CD4-positive, alpha-beta T cell treated with Interleukin-12 subunit alpha and Interleukin-12 subunit beta, for 1 hour (primary cell): ENCODE measurements at regions not wholly inside any gene's neighbourhood (a gene's known extent, or its start where the extent isn't known, plus 50 kb on each side); places are given as distances from the start of the nearest gene placed in this dataset.

Experiments used
- DNase-seq: peaks from one replicate; pipeline ENCODE4 v3.0.0-alpha.2; 2020

DNA sequence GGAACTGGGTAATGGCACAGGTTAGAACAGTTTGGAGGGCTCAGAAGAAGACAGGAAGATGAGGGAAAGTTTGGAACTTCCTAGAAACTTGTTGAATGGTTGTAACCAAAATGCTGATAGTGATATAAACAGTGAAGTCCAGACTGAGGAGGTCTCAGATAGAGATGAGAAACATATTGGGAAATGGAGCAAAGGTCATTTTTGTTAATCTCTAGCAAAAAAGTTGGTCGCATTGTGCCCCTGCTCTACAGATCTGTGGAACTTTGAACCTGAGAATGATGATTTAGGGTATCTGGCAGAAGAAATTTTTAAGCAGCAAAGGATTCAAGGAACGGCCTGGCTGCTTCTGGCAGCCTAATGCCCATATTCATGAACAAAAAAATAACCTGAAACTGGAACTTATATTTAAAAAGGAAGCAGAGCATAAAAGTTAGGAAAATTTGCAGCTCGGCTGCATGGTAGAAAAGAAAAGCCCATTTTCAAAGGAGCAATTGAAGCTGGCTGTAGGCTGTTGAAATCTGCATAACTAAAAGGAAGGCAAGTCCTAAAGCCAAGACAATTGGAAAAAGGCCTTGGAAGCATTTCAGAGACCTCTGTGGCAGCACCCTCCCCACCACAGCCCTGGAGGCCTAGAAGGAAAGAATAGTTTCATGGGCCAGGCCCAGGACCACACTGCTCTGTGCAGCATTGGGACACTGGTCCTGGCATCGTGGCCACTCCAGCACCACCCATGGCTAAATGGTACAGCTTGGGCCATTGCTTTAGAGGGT is 182.6 kb upstream of the CD96 start:
- no peak for DNase-seq

DNA sequence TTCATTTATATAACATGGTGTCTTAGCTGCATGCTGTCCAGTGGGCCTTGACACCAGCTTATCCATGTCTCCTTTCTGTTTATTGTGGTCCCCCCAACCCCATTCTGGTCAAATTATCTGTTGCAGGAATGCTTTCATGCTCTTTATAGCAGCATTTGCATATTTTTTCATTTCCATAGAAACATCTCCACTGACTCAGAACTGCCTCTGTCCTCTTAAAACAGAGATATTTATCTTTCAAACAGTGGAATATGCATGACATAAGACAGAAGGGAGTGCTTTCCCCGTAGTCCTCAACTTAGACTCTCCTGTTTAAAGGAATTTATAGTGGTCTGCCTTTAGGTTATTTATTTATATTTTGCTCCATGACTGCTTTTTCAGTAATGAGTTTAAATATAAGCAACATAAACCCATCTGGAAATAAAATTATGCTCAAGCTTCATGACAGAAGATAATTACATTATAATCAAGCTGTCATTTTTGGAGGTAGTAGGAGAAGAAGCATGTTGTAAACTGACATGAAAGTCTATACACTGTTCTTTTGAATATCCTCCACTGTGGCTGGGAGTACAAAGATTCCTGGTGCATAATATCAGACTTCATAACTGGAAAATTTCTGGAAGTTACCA is 179.5 kb upstream of the CD96 start:
- DNase-seq, result no peak

DNA sequence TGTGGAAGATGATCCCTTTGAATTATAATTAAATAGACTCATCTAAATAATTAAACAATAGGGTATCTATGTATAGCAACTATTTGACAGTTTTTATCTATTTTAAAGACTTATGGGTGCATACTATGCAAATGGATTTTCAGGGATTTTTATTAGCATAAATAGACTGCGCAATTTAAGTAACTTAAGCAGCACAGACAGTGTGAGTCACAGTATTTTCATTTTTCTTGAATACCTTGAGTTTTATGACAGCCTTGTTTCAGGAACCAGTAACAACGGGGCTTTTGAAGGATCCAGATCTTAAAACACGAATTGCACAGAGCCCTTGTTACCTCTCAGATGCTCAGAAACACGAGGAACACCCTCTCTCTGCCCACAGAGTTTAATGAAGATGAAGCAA is 175.5 kb upstream of the CD96 start:
- no peak for DNase-seq

DNA sequence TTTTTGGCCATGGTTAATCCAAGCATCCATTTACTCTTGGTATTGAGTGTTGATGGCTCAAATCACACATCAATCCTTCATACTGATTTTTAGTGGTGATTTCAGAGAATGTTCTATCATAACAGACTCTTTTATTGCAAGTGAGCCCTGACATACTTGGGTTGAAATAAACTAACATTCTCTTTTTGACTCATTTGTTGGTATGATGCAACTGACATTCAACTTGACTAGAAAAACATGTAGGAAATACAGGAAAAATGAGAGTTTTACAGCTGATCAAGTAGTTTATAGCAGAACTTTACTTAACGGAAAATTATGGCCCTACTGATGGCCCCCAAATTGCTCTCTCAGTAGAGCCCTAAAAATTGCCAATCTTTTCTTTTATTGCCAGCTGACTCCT is 173.9 kb upstream of the CD96 start:
- DNase-seq, result no peak

DNA sequence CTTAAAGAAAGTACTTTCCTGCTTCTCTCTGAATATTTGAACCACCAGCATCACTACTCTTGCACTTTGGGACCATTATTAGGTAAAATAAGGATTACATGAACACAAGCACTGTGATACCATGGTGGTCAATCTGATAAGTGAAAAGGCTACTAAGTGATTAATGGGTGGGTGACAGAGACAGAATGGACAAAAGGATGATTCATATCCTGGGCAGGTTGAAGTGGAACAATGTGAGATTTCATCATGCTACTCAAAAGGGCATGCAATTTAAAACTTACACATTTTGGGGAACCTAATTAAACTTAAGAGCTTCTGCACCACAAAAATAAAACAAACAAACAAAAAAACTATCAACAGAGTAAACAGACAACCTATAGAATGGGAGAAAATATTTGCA is 172.0 kb upstream of the CD96 start:
- DNase-seq, result no peak

DNA sequence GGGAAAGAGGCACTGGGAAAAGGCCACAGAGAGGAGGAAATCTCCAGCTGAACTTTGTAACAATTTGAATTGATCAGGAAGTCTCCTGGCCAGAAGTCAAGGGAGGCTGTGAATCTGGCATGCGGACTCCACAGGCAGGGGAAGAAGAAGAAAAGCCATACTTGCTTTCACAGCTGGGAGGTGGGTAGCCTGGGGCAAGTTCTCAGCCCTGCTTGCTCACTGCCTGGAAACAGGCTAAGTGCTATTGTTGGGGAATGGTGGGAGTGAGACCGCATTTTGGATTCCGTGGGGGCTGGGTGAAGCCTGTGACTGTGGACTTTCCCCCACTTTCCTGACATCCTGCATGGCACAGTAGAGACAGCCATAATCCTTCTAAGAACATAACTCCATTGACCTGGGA is 168.8 kb upstream of the CD96 start:
- DNase-seq, result no peak

DNA sequence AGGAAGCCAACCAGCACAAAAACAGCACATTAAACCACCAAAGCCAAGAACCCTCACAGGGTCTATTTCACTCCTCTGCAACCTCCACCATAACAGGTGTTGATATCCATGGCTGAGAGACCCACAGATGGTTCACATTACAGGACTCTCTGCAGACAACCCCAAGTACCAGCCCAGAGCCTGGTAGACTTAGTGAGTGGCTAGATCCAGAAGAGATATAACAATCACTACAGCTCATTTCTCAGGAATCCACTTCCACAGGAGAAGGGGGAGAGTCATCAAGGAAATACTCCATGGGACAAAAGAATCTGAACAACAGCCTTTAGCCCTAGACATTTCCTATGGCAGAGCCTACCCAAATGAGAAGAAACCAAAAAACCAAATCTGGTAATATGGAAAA is 168.1 kb upstream of the CD96 start:
- no peak for DNase-seq

DNA sequence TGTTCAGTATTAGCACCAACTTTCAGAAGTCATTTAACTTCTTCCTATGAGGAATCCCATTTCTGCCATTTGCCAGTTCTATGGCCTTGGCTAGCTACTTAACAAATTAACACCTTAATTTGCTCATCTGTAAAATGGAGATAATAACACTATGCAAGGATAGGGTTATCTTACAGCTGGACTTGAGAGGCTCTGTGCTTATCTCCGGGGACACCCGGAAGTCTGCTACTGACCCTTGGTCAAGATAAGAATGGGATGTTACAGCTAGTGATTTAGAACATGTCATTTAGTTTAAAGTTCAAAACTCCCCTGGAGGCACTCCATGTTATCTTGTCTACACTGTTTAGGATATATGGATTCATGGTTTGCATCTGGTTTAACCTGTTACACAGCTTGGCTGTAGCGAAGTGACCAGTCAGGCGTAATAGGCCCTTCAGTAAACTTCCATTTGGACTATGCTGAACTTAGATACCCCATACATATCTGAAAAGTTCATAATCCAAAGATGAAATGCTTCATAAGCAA is 156.0 kb upstream of the CD96 start:
- no peak for DNase-seq

DNA sequence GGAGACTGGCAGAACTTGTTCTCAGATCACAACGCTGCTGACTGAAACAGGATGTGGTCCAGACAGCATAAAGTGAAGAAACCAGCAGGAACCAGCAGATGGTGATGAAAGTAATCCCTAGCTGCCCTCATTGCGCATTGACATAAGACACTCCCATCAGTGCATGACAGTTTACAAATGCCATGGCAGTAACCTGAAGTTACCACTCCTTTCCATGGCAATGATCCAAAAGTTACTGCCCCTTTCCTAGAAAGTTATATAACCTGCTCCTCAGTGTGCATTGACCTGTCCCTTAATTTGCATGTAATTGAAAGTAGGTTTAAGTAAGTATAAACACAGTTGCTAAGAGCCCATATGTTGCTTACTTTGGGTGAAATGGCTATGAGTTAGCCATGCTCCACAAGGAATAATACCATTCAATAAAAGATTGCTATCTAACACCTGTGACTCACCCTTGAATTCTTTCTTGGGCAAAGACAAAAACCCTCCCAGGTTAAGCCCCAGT is 149.1 kb upstream of the CD96 start:
- peak; percentile 65 for DNase-seq

DNA sequence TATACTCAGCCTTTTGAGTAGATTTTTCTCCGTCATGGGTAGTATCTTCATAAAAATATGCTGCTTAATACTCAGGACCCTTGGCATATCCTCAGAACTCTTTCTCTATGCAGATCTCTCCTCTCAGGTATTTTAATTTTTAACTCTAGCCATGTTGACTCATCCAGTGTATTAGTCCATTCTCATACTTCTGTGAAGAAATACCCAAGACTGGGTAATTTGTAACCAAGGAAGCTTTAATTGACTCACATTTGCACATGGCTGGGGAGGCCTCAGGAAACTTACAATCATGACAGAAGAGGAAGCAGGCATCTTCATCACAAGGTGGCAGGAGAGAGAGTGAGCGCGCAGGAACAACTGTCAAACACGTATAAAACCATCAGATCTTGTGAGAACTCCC is 129.3 kb upstream of the CD96 start:
- no peak for DNase-seq

DNA sequence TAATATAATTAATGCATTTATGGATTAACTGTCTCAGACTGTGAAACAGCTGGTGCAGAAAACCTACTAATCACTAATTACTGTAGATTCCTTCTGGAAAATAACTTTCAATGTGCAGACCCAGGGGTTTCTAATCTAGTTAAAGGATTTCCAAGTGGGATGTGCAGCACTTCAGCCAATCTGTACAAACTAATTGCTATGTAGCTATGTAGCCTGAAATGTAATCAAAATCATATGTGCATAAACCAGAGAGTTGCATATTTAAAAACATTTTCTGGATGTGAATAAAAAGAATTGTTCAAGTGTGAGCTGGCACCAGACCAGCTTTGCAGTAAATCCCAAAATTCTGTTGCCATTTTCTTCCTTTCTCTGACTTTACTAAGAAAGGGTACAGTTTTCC is 127.5 kb upstream of the CD96 start:
- no peak for DNase-seq

DNA sequence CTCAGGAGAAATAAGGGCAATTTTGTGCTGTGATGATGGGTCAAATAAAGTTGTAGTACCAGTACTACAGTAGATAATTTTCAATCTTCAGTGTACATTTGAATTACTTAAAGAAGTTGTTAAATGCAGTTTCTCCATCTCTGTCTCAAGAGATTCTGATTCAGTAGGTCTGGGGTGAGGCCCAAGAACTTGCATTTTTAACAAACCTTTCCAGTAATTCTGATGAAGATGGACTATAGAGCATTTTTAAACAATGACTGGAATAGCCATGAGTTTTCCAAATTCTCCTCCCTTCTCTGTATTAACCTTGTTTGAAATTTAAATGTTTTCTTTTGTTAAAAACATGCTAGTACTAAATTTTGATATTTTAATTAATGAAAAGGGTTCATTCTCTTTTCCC is 127.0 kb upstream of the CD96 start:
- no peak for DNase-seq

DNA sequence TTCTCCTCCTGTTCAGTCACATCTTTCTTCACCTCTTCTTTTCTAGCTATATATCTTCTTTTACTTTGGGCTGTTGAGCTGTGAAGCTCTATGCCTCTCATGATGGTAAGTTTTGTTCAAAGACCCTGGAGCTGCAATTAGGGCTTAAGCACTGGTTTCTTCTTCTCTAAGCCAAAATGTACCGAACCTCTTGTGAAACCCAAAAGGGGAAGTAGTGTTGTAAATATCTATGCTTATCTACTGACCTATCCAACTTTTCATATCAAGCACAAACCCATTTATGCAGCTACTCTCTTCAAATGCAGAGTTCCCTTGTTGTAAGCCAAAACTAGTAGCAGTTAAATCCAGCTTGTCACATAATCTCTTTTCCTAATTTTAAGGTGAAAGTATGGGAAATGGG is 123.6 kb upstream of the CD96 start:
- no peak for DNase-seq

DNA sequence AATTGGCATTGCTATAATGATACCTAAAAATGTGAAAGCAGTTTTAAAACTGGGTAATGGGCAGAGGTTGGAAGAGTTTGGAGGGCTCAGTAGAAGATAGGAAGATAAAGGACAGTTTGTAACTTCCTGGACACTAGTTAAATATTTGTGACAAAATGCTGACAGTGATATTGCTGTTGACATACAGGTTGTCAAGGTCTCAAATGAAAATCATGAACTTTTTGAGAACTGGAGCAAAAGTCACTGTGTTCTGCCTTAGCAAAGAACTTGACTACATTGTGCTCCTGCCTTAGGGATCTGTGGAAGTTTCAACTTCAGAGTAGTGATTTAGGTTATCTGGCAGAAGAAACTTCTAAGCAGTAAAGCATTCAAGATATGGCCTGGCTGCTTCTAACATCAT is 113.7 kb upstream of the CD96 start:
- no peak for DNase-seq

DNA sequence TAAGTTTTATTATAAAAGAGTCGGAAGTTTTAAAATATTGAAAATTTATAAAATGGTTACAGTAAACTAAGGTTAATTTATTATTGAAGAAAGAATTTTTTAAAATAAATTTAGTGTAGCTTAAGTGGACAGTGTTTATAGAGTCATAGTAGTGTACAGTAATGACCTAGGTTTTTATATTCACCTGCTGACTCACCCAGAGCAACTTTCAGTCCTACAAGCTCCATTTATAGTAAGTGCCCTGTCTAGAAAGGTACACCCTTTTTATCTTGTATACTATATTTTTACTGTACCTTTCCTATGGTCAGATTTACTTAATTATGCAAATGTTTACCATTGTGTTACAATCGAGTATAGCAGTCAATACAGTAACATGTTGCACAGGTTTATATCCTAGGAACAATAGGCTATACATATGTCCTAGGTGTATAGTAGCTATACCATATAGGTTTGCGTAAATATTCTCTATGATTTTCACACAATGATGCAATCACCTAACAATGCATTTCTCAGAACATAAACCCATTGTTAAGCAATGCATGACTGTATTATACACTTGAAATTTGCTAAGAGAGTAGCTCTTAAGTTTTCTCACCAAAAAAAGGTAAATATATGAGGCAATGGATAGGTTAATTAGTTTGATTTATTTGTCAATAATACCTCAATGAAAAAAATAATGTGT is 106.9 kb upstream of the CD96 start:
- no peak for DNase-seq

DNA sequence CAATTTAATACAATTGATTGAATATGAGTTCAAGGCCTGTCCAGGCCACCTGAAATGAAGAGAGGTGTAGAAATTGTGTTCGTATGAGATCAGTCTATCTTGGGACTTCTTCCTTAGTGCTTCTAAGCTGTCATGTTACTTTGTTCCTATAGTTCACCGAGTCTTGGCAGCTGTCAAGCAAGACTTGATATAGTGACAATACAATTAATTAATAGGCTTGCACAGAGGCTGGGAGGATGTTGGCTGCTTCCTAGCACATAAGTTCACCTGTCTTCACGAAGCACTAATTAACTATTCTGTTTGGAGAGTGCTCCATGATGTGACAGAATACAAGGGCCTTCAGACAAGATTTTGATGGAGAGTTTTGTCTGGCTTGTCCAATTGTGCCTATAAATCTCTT is 103.7 kb upstream of the CD96 start:
- no peak for DNase-seq

DNA sequence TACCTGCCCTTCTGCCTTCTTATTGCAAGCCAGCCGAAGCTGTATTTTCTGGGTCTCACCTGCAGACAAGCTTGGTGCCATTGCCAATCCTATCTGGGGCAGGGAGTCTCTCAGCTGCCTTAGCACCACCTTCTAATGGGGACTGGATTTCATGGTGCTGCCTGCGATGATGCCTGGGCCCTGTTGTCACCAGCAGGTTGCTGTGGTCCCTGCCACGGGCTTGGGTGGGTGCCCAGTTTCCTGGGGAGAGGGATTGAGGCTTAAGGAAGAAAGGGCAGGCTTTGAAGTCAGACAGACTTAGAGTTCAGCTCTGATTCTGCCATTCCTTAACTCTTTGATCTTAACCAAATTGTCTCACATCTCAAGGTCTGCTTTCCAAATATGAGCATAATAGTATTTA is 87.4 kb upstream of the CD96 start:
- DNase-seq, result no peak

DNA sequence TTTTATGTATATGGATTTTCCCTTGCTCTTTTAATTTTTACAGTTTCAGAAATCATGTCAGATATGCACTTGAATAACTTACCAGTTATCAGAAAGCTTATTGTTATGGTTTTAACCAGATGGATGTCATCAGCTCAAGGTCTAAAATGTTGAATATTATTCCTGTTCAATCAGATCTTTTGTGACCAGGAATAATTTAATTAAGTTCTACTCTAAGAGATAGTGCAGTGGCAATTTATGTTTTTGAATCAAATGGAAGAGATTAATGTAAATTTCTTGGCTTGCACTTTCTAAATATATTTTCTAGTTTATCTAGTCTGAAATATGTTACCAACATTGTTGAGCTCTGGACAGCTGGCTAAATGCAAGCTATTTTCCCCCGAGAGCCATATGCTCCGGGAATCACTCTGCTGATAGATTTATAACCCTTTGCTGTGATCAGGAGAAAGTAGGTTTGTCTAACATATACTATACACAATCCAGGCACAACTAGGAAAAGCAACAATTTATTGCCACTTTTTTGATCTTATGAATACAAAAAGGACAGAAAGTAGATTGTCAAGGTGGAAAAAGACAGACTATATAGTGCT is 76.8 kb upstream of the CD96 start:
- no peak for DNase-seq

DNA sequence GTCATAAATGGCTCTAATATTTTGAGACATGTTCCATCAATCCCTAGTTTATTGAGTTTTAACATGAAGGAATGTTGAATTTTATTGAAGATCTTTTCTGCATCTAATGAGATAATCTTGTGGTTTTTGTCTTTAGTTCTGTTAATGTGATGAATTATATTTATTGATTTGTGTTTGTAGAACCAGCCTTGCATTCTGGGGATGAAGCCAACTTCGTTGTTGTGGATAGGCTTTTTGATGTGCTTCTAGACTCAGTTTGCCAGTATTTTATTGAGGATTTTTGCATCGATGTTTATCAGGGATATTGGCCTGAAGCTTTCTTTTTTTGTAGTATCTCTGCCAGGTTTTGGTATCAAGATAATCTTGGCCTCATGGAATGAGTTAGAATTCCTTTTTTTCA is 72.0 kb upstream of the CD96 start:
- DNase-seq, result no peak

DNA sequence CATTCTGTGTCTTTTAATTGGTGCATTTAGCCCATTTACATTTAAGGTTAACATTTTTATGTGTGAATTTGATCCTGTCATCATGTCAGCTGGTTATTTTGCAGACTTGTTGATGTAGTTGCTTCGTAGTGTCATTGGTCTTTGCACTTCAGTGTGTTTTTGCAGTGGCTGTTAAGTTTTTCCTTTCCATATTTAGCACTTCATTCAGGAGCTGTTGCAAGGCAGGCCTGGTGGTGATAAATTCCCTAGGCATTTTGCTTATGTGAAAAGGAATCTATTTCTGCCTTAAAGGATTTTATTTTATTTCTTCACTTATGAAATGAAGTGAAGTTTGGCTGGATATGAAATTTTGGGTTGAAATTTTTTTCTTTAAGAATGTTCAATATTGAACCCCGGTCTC is 70.2 kb upstream of the CD96 start:
- DNase-seq, result no peak

DNA sequence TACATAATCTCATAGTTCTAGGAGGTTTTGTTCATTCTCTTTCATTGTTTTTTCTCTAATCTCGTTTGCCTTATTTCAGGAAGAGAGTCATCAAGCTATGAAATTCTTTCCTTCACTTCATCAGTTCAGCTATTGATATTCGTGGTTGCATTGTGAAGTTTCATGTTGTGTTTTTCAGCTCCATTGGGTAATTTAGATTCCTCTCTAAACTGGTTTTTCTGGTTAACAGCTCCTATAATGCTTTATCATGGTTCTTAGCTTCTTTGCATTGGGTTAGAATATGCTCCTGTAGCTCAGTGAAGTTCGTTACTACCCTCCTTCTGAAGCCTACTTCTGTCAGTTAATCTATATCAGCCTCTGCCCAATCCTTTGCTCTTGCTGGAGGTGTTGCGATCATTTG is 69.4 kb upstream of the CD96 start:
- no peak for DNase-seq

DNA sequence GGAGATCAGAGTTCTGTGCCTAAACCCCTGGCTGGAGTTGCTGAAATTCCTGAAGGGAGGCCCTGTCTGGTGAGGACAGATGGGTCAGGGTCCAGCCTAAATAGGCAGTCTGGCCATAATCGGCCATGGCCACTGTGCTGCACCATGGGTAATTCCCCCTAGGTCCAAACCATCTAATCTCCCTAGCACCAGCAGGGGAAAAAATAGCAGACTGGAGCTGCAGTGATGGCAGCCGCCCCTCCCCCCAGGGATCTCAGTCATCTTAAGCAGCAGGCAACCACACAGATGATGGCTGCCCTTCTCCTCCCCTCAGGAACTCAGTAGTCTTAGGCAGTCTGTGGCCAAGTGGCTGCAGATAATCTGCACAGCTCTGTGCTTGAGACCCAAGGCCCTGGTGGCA is 68.4 kb upstream of the CD96 start:
- no peak for DNase-seq

DNA sequence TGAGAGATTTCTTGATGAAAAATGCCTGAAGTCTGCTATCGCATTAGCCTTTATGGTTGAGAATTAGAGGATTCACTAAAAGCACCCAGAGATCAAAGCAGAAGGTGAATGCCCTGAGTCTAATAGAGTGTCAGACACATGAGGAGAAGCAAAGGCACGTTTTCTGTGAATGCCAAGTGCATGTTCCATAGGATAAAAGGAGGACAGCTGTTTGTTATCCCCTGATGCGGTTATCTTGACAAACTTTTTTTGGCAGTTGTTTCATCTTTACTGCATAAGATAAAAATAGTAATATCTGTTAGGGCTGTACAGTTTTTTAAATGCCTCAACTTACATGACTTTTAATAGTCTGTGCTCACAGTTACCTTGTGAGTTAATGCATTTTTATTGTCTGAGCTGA is 65.3 kb upstream of the CD96 start:
- DNase-seq, result no peak

DNA sequence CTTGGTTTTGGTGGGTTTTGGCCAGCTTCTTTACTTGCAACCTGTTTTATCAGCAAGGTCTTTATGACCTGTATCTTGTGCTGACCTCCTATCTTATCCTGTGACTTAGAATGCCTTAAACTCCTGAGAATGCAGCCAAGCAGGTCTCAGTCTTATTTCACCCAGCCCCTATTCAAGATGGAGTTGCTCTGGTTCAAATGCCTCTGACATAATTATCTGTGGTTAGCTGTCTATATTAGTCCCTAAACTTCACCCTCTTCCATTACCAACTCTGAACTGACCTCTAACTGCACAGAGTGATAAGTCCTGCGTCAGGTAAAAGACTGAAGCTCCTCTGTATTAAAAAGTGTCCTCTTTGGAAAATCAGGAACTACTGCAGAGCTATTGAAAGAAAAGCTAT is 61.9 kb upstream of the CD96 start:
- no peak for DNase-seq
